ENCODE measurements at regions not wholly inside any gene's neighbourhood (a gene's known extent, or its start where the extent isn't known, plus 50 kb on each side); places are given as distances from the start of the nearest gene placed in this dataset.

DNA sequence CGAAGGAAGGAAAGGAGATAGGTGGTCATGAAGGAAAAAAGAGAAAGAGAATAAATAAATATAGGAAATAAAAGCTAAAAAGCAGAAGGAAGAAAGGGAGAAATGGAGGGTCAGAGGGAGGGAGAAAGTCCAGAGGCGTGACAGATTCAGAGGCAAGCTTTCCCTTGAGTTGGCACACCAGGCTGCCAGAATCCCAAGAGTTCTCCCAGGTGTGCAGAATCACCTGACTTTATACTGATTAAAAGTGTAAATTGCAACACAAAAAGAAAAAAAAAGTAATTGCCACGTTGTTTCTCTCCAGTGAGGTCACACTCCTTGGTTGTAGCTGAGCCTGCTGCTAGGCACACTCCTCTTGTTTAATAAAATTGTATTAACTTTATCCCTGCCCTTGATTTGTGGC lies 669.9 kb upstream of the PKN2 start:
- Histone ChIP-seq H3K4me3 (replicated peaks; ENCODE audit: insufficient read depth, low read length) (no peak overlapping the region), H3K27ac (replicated peaks) (no peak overlapping the region), H3K27me3 (ENCODE audit: insufficient read depth, poor library complexity, severe bottlenecking) (no peaks in the 10 kb centered on the region)
- no peak for DNase-seq (ENCODE audit: low read depth in 1 of 2, low spot score in 1 of 2)
- no peak for TF ChIP-seq REST (IDR thresholded peaks at IDR 0.05; ENCODE audit: insufficient replicate concordance, low read depth)
- TF ChIP-seq POLR2AphosphoS5 (IDR thresholded peaks at IDR 0.05; ENCODE audit: low read depth): no peak
- no peak for TF ChIP-seq CTCF (IDR thresholded peaks at IDR 0.05; ENCODE audit: insufficient read depth, low read length)
- no peak for TF ChIP-seq GABPA (IDR thresholded peaks at IDR 0.05; ENCODE audit: low read depth)
- no peak for TF ChIP-seq SPI1 (IDR thresholded peaks at IDR 0.05; ENCODE audit: borderline replicate concordance, low read depth)

DNA sequence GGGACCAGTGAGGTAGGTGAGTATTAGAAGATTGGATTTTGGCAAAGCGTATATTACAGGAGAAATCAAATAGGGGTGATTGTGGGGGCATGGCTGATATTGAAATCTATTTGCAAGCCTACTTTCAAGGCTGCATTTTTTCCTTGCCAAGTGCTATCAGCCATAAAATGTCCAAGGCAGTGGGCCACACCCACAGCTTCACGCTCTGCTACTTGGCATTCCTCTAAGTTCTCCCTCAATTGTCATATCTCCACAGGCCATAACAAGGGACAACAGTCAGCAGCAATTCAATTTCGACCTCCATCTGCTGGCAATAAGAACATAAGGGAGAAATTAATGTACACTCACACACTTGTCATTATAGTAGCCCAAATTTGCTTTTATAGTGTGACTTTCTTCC lies 667.1 kb upstream of the PKN2 start:
- TF ChIP-seq SPI1 (IDR thresholded peaks at IDR 0.05; ENCODE audit: borderline replicate concordance, low read depth) (no peak), POLR2AphosphoS5 (IDR thresholded peaks at IDR 0.05; ENCODE audit: low read depth) (no peak), GABPA (IDR thresholded peaks at IDR 0.05; ENCODE audit: low read depth) (no peak), CTCF (IDR thresholded peaks at IDR 0.05; ENCODE audit: insufficient read depth, low read length) (no peak), REST (IDR thresholded peaks at IDR 0.05; ENCODE audit: insufficient replicate concordance, low read depth) (no peak)
- Histone ChIP-seq H3K4me3 (replicated peaks; ENCODE audit: insufficient read depth, low read length) (no peak overlapping the region), H3K27ac (replicated peaks) (no peak overlapping the region), H3K27me3 (ENCODE audit: insufficient read depth, poor library complexity, severe bottlenecking) (no peaks in the 10 kb centered on the region)
- DNase-seq (ENCODE audit: low read depth in 1 of 2, low spot score in 1 of 2): no peak

DNA sequence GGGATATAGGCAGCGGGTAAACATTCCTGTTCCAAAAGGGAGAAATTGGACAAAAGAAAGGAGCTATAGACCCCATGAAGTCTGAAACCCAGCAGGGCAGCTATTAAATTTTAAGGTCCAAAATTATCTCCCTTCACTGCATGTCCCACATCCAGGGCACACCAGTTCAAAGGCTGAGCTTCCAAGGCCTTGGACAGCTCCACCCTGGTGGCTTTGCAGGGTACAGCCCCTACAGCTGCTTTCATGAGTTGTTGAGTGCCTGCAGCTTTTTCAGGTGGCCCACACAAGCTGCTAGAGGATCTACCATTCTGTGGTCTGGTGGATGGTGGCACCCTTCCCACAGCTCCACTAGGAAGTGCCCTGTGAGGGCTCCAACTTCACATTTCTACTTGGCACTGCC lies 662.5 kb upstream of the PKN2 start:
- Histone ChIP-seq H3K4me3 (replicated peaks; ENCODE audit: insufficient read depth, low read length) (no peak overlapping the region), H3K27me3 (ENCODE audit: insufficient read depth, poor library complexity, severe bottlenecking) (no peaks in the 10 kb centered on the region), H3K27ac (replicated peaks) (no peak overlapping the region)
- no peak for DNase-seq (ENCODE audit: low read depth in 1 of 2, low spot score in 1 of 2)
- TF ChIP-seq SPI1 (IDR thresholded peaks at IDR 0.05; ENCODE audit: borderline replicate concordance, low read depth) (no peak), GABPA (IDR thresholded peaks at IDR 0.05; ENCODE audit: low read depth) (no peak), POLR2AphosphoS5 (IDR thresholded peaks at IDR 0.05; ENCODE audit: low read depth) (no peak), CTCF (IDR thresholded peaks at IDR 0.05; ENCODE audit: insufficient read depth, low read length) (no peak), REST (IDR thresholded peaks at IDR 0.05; ENCODE audit: insufficient replicate concordance, low read depth) (no peak)

Measured in HL-60 (cell line).